ENCODE measurements at regions not wholly inside any gene's neighbourhood (a gene's known extent, or its start where the extent isn't known, plus 50 kb on each side); places are given as distances from the start of the nearest gene placed in this dataset.
"Not testable (repeated sequence)": the region's sequence is repeated elsewhere in the genome, so short reads cannot be mapped to it uniquely, and the experiment has no call there.

GRCh38 chr5:2063380-2063779 is 180.7 kb upstream of the IRX4 start:
- not testable (repeated sequence) for DNase-seq

GRCh38 chr5:2052687-2053086 is 170.0 kb upstream of the IRX4 start:
- no peak for DNase-seq

GRCh38 chr5:2049876-2050275 is 167.2 kb upstream of the IRX4 start:
- no peak for DNase-seq

GRCh38 chr5:2048664-2049063 is 165.9 kb upstream of the IRX4 start:
- DNase-seq = no peak

- DNase-seq = no peak
Observed at GRCh38 chr5:2047341-2047927, 164.7 kb upstream of the IRX4 start.

GRCh38 chr5:2044041-2044440 is 161.3 kb upstream of the IRX4 start:
- no peak for DNase-seq

- no peak for DNase-seq
Observed at GRCh38 chr5:2039180-2039531, 156.4 kb upstream of the IRX4 start.

GRCh38 chr5:2038321-2039179 is 155.8 kb upstream of the IRX4 start:
- DNase-seq = peak; percentile 32 to 62

GRCh38 chr5:2036885-2037284 is 154.2 kb upstream of the IRX4 start:
- DNase-seq = no peak

- no peak for DNase-seq
Observed at GRCh38 chr5:2032432-2032831, 149.7 kb upstream of the IRX4 start.

- no peak for DNase-seq
Observed at GRCh38 chr5:2031581-2031980, 148.9 kb upstream of the IRX4 start.

- no peak for DNase-seq
Observed at GRCh38 chr5:2030131-2030530, 147.4 kb upstream of the IRX4 start.

GRCh38 chr5:2029206-2029605 is 146.5 kb upstream of the IRX4 start:
- DNase-seq = no peak

- no peak for DNase-seq
Observed at GRCh38 chr5:2027790-2028189, 145.1 kb upstream of the IRX4 start.

GRCh38 chr5:2024986-2025721 is 142.4 kb upstream of the IRX4 start:
- DNase-seq = no peak

GRCh38 chr5:2023196-2023595 is 140.5 kb upstream of the IRX4 start:
- DNase-seq = no peak

GRCh38 chr5:2022436-2022835 is 139.7 kb upstream of the IRX4 start:
- no peak for DNase-seq

- no peak for DNase-seq
Observed at GRCh38 chr5:2021484-2022176, 138.9 kb upstream of the IRX4 start.

- DNase-seq = no peak
Observed at GRCh38 chr5:2020730-2021129, 138.0 kb upstream of the IRX4 start.

GRCh38 chr5:2019716-2020115 is 137.0 kb upstream of the IRX4 start:
- DNase-seq = no peak

GRCh38 chr5:2018390-2018724 is 135.6 kb upstream of the IRX4 start:
- DNase-seq = no peak

- DNase-seq = no peak
Observed at GRCh38 chr5:2017540-2018389, 135.0 kb upstream of the IRX4 start.

GRCh38 chr5:2015961-2016360 is 133.2 kb upstream of the IRX4 start:
- no peak for DNase-seq

All from stimulated activated CD4-positive, alpha-beta T cell treated with anti-CD3 and anti-CD28 coated beads, Interleukin-4, amount 100 ng/mL, for 4 hours (primary cell).